ENCODE measurements at regions not wholly inside any gene's neighbourhood (a gene's known extent, or its start where the extent isn't known, plus 50 kb on each side); places are given as distances from the start of the nearest gene placed in this dataset.

DNA sequence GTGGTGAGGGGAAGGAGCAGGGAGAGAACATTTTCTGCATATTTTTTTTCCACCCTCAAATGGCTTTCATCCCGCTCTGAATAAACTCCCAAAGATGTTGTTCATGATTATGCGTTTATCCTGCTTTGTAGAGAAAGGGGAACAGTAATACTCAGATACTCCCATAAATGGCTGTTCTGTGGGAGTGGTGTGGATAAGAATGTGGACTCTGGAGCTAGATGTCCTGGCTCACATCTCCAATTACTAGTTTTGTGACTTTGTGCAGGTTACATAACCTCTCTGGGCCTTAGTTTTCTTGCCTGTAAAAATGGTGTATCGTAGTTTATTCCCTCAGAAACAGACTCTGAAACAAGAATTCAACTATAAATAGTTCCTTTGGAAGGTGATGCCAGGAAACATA, 395.4 kb upstream of the SUCLG2 start:
- in situ Hi-C loops (cut with HindIII; ENCODE audit: low pct_unique_long_range_greater_than_20kb, low sequenced_read_pairs): no loop called here
- no peak for DNase-seq (ENCODE audit: low read depth, low spot score)

DNA sequence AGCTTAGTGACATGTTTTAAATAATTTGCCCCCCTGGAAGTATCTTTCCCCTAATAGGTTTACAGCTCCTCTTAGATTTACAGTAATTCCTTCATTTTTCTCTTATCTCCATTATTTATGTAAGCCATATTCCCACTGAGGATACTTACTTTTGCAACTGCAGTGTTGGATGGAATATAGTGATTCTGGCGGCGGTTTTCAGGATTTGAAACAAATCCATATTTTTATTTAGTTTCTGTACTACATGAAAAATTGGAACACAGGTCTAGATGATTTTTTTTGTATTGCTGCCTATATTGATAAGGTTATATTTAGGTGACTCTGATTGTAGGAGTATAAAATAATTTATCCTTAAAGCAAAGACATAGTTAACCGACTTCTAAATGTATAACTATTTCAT, 391.6 kb upstream of the SUCLG2 start:
- no peak for DNase-seq (ENCODE audit: low read depth, low spot score)
- in situ Hi-C loops (cut with HindIII; ENCODE audit: low pct_unique_long_range_greater_than_20kb, low sequenced_read_pairs): no loop called here

DNA sequence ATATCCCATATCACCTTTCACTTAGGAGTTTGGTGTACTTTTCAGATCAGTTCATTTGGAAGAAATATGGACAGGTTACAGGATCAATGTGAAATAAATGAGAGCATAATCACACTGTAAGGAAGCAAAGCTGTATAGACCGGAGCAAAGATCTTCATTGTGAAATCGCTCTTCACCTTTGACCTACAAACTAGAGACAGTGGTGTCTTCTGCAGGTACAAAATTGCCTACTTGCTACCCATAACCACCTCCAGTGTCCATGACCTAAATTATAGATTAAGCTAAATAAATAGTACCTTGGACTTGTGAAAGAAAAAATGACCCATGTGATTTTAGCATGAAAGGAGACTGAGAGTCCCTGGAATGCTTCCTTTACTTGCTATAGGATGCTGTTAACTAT, 379.5 kb upstream of the SUCLG2 start:
- no peak for DNase-seq (ENCODE audit: low read depth, low spot score)
- in situ Hi-C loops (cut with HindIII; ENCODE audit: low pct_unique_long_range_greater_than_20kb, low sequenced_read_pairs): no loop called here

DNA sequence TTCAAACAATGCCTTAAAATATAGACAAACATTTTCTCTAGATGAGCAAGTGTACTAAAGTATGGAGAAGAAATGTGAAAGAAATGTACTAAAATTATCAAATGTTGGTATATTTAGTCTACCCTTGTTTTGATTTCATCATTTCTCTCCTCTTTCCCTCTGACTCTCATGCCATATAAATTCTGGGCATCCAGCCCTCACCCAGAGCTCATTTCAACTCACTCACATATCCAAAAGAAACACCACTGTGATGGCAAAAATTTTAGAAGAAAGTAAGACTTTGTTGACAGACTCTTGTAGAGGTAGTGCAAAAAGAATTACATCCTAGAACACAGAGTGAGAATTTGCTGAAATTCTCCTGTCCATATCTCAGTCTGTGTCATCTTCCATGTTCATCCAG, 377.8 kb upstream of the SUCLG2 start:
- in situ Hi-C loops (cut with HindIII; ENCODE audit: low pct_unique_long_range_greater_than_20kb, low sequenced_read_pairs): no loop called here

DNA sequence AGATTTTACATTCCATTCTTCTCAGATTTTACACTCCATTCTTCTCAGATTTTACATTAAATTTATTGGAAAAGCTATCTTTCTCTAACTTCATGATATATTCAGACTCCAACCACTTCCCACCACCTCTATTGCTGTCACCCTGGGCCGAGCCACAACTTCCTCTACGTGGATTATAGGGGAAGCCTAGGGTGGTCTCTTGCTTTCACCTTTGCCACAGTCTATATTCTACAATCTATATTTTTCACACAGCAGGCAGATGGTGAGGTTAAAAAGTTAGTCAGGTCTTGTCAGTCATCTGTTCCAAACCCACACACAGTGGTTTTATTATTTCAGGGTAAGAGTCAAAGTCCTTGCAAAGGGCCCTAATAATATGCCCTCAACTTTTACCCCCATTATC, 370.8 kb upstream of the SUCLG2 start:
- in situ Hi-C loops (cut with HindIII; ENCODE audit: low pct_unique_long_range_greater_than_20kb, low sequenced_read_pairs): no loop called here
- no peak for DNase-seq (ENCODE audit: low read depth, low spot score)

More for the DNA sequence above, 377.8 kb upstream of the SUCLG2 start:
- DNase-seq (ENCODE audit: low read depth, low spot score): no peak

DNA sequence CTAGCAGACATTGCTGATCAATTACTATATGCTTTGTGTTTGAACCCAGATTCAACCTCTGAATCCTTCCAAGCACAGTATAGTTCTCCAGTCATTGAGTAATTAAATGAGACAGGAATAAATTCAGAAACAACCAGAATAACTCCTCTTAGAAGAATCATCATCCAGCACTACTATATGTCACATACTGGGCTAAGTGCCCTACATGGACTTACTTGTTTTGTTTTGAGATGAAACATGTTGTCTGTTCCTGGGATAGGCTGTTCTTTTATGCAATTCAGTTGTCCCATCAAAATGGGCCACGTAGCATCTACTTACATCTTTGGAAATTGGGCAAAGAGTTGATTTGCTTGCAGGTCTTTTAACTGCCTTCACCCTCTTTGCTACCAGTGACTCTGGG, 365.5 kb upstream of the SUCLG2 start:
- in situ Hi-C loops (cut with HindIII; ENCODE audit: low pct_unique_long_range_greater_than_20kb, low sequenced_read_pairs): no loop called here
- DNase-seq (ENCODE audit: low read depth, low spot score): no peak

DNA sequence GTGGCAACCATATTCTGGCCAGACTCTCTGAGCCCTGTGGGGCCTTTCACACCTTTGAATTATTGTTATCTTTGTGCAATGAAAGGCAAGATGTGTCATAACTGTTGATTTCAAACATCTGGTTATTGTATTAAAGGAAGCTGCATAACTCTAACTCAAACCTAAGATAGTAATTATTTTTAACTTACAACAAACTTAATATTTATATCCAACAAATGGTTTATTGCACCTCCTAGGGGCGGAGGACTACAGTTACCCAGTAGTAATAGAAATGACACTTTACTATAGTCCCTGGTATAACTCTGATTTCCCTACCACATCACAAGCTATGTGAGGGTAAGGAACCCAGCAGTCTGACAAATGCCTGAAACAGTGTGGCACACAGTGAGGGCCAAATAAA, 363.9 kb upstream of the SUCLG2 start:
- no peak for DNase-seq (ENCODE audit: low read depth, low spot score)
- in situ Hi-C loops (cut with HindIII; ENCODE audit: low pct_unique_long_range_greater_than_20kb, low sequenced_read_pairs): no loop called here

DNA sequence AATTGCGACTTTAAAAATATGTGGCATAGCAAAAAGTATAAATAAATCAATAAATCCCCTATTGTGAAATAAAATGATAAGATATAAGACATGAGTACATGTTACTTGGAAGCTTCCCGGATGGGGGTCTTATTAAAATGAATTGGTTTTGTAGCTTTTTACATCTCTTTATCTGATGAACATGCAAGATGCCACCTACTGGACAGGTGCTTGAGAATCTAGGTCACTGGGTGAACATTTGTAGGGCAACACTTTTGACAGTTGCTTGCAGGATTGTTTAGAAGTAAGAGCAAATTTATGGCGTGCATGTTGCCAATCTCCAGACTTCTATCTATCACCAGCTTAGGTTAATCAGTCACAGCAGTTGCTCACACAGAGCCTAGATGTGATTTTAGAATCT, 362.7 kb upstream of the SUCLG2 start:
- in situ Hi-C loops (cut with HindIII; ENCODE audit: low pct_unique_long_range_greater_than_20kb, low sequenced_read_pairs): no loop called here
- peak; percentile 10 for DNase-seq (ENCODE audit: low read depth, low spot score)

DNA sequence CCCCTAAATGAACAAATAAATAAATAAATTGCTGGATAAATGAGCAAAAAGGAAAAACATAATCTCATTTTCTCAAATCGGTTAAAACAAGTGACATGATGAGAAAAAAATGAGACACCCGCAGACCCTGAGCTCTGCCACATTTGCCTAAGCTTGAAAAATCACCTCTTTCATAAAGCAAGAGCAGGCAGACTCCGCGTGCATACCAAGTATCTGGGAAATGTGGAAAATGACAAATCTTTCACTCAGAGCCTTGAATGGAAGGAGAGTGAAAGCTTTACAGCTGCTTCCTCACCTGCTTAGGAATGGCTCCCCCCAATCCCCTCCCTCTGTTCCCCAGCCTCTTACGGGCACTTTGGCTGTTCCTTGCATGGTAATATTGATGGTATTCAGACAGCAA, 355.5 kb upstream of the SUCLG2 start:
- in situ Hi-C loops (cut with HindIII; ENCODE audit: low pct_unique_long_range_greater_than_20kb, low sequenced_read_pairs): no loop called here
- DNase-seq (ENCODE audit: low read depth, low spot score): no peak

DNA sequence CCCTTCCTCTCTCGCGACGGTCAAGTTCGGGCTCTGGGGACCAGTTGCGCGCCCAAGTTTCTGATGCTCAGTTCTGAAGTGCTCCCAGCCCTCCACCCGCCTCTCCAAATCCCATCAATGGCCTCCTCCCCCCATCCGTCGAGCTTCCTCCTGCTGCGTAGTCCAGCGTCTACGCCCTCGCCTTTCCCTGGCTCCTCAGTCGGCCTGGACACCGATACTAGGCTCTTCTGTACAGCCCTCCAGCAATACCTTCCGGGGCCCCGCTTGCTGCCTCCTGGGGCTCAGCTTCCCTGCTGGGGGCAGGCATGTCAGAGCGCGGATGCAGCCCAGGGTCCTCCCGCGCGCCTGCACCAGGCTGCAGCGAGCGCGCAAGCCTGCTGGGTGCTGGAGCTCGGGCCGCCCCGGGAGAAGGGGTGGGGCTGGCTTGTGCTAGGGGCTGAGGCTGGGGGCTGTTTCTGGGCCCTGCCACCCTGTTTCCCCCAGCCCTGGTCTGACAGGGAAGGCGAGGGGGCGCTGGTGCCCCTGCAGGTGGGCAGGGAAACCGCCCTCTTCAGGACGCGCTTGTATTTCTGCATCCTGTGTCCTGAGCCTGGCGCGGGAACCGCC, 353.3 kb upstream of the SUCLG2 start:
- in situ Hi-C loops (cut with HindIII; ENCODE audit: low pct_unique_long_range_greater_than_20kb, low sequenced_read_pairs): no loop called here
- DNase-seq (ENCODE audit: low read depth, low spot score): no peak

DNA sequence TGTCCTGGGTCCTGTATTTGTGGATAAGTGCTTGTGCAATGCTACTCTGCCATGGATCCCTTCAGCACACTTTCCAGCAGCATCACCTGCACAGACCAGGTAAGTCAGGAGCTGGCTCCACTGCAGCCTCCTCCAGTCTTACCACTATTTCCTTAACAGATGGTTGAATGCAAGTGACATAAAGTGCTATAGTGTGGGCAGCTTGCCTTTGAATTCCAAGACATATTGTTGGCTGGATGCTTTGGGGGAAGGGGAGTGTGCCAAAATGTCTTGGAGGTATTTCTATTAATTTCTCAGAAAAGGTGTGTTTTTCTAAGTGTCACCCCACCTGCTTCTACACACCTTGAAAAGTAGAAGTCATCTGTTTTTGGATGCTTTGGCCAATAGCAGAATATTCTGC, 352.2 kb upstream of the SUCLG2 start:
- in situ Hi-C loops (cut with HindIII; ENCODE audit: low pct_unique_long_range_greater_than_20kb, low sequenced_read_pairs): no loop called here
- DNase-seq (ENCODE audit: low read depth, low spot score): no peak

DNA sequence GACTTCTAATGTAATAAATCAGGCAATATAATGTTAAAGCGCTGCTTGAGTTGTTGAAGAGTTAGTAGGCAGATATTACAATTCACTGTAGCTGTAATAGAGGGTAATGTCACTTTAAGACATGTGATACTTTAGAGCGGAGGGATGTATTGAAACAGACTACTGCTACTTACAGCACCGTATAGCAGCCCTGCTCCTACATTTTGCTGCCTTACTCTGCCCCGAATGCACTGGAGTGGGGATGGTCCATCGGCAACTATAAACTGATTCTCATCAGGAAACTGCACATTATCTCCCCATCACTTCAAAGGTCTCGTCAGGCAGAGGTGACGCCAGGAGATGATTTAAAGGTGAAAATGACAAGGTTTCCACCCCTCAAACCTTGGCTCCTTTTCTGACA, 349.7 kb upstream of the SUCLG2 start:
- no peak for DNase-seq (ENCODE audit: low read depth, low spot score)
- in situ Hi-C loops (cut with HindIII; ENCODE audit: low pct_unique_long_range_greater_than_20kb, low sequenced_read_pairs): no loop called here

DNA sequence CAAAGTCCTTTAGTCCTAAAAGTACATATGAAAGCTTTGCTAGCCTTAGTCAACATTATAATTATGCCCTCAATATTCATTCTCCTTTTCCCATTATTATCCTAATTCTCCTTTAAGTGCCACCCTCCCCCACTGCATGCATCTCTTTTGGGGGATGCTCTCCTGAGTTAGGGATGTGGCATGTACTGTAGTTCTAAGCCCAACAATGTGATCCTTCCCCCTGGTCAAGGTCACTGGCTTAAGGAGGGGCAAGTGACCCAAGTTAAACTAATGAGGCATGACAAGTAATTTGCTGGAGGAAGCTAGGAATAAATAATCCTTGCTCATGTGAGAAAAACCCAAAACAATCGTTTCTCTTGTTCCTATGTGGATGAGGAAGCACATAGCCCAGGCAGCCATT, 343.9 kb upstream of the SUCLG2 start:
- in situ Hi-C loops (cut with HindIII; ENCODE audit: low pct_unique_long_range_greater_than_20kb, low sequenced_read_pairs): no loop called here
- DNase-seq (ENCODE audit: low read depth, low spot score): no peak

DNA sequence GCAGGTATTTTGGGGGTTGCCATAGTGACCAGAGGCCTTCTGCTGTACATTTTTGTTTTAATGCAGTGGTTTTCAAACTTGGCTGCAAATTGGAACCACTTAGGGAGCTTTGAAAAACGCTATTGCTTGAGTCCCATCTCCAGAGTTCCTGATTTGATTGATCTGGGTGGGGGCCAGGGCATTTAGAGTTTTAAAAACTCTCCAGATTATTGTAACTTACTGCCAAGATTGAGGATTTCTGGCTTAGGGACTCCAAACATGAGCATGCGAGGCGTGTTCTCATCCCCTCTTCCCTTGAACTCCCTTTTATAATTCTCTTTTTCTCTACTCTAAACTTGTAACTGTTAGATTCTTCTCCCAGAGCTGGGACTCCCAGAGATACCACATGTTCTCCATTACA, 340.8 kb upstream of the SUCLG2 start:
- DNase-seq (ENCODE audit: low read depth, low spot score): no peak
- in situ Hi-C loops (cut with HindIII; ENCODE audit: low pct_unique_long_range_greater_than_20kb, low sequenced_read_pairs): no loop called here

DNA sequence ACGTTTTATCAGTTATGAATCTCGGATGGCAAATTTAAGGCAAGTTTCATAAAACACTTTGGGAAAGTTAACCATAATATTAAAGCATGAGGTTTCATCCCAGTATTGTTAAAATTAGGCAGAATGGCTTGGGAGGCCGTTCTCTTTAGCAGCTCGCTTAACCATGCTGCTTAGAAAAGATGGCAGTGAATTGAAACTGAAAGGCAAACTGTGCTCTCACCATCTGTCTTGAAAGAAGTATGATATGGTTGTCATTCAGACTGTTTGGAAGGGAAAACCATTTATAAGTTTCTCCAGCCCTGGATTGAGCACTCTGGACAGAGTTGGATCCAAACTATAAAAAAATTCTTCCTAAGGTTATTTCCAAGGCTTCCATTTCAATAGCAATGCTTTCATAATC, 332.3 kb upstream of the SUCLG2 start:
- in situ Hi-C loops (cut with HindIII; ENCODE audit: low pct_unique_long_range_greater_than_20kb, low sequenced_read_pairs): no loop called here
- no peak for DNase-seq (ENCODE audit: low read depth, low spot score)

DNA sequence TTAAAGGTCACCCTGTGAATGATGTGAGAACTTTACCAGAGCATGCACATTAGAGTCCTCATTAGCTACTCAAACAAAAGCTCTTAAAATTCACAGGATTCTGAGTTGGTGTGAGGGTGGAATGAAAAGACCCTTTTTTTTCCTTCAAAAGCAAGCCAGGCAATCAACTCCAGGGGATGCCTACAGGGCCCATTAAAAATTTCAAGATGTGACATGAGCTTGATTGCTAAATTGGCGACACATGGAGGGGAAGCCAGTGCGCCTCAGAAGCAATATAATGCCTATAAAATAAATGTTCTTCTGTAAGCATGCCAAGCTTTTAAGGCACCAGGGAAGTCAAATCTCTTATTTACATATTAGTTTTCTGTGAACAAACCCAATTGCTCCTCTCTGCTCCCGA, 328.8 kb upstream of the SUCLG2 start:
- in situ Hi-C loops (cut with HindIII; ENCODE audit: low pct_unique_long_range_greater_than_20kb, low sequenced_read_pairs): no loop called here
- DNase-seq (ENCODE audit: low read depth, low spot score): no peak

DNA sequence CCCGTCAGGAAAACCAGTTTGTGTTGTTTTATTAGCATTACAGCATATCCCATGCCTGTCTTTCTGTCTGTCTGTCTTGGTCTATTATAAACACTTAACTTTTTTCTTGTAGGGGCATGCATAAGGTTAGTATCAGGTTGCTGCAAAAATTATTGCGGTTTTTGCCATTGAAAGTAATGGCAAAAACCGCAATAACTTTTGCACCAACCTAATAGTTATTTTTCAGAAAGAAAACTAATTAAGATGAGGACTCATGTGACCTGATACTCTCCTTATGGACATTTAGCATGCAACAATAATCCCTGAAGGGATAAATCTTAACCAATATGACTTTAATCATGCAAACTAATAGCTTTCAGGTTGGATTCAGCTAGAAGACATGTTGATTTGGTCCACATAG, 326.7 kb upstream of the SUCLG2 start:
- DNase-seq (ENCODE audit: low read depth, low spot score): no peak
- in situ Hi-C loops (cut with HindIII; ENCODE audit: low pct_unique_long_range_greater_than_20kb, low sequenced_read_pairs): no loop called here

DNA sequence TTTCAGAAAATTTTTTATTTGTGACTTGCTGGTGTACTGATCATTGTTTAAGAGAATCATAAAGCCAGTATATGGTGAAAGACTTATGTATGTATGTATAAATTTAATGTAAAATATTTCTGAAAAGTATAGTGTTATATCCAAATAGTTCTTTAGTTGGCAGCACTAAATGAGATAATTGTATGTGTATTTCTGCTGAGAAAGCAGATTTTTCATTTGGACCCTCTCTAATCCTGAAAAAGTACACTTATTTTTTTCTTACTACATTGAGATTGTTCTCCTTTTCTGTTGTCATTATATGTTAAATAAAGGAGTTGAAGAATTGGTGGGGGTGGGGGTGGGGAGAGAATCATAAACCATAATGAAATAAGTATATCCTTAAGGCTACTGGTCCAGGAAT, 324.9 kb upstream of the SUCLG2 start:
- no peak for DNase-seq (ENCODE audit: low read depth, low spot score)
- in situ Hi-C loops (cut with HindIII; ENCODE audit: low pct_unique_long_range_greater_than_20kb, low sequenced_read_pairs): no loop called here

DNA sequence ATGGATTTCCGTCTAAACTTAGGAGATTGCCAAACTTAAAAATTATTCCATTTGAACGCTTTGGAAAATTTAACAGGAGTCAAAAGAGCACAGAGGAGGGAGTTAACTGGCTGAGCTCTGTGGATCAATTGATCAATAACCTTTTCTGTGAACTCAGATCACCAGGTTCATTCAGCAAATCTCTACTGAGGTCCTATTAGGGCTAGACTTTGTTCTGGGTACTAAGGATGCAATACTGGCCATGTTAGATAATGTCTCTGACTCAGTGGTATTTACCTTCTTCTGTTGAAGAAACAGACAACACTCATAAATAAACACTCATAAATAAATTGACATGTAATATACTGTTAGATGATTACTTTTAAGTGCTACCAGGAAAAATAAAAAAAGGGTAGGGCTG, 323.4 kb upstream of the SUCLG2 start:
- no peak for DNase-seq (ENCODE audit: low read depth, low spot score)
- in situ Hi-C loops (cut with HindIII; ENCODE audit: low pct_unique_long_range_greater_than_20kb, low sequenced_read_pairs): no loop called here

DNA sequence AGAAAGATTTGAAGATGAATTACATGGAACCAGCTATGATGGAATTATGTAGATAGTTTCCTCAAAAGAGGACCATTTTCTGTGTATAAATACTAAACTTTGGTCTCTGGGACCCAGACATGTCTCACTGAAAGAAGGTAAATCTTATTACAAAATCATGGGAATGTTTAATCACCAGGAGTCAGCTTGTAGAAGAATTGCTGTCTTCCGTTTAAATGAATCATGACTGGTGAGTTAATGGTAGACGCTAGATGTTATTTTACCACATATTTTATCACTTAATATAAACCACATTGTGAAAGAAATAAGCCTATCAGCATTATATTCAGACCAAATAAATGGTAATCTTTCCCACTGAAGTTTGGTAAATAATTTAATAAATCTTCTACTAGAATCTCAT, 322.3 kb upstream of the SUCLG2 start:
- in situ Hi-C loops (cut with HindIII; ENCODE audit: low pct_unique_long_range_greater_than_20kb, low sequenced_read_pairs): no loop called here
- DNase-seq (ENCODE audit: low read depth, low spot score): no peak
